ENCODE measurements at regions not wholly inside any gene's neighbourhood (a gene's known extent, or its start where the extent isn't known, plus 50 kb on each side); places are given as distances from the start of the nearest gene placed in this dataset.

GRCh38 chr15:94584833-94585244, 353.5 kb downstream of the MCTP2 start:
- no peak for TF ChIP-seq POLR2A (IDR thresholded peaks at IDR 0.05; ENCODE audit: low read depth, low read length)
- TF ChIP-seq POLR2AphosphoS5 (IDR thresholded peaks at IDR 0.05; ENCODE audit: low read depth, low read length) = no peak

Data from GM12891 (cell line).